DOHH2 (cell line): ENCODE measurements at regions not wholly inside any gene's neighbourhood (a gene's known extent, or its start where the extent isn't known, plus 50 kb on each side); places are given as distances from the start of the nearest gene placed in this dataset.

Experiments
- CTCF ChIP-seq: fragments of 200-600 bp; sonication (generic); IDR thresholded peaks from one replicate; pipeline ENCODE4 v1.5.1; 2014; ENCODE audit warnings: antibody characterized with exemption, mild to moderate bottlenecking, low read depth, low read length; ENCODE audit not compliant: poor library complexity, severe bottlenecking
- EZH2phosphoT487 ChIP-seq: fragments of 200-600 bp; sonication (generic); IDR thresholded peaks from 2 replicates; pipeline ENCODE4 v1.6.1; 2017; ENCODE audit warnings: borderline replicate concordance, mild to moderate bottlenecking, antibody characterized with exemption, low read length, moderate library complexity, mixed read lengths

GRCh38 chr2:167345559-167345958 is 457.3 kb downstream of the XIRP2 start:
- TF ChIP-seq CTCF (no peak), EZH2phosphoT487 (no peak)
